GM18511 (cell line): ENCODE measurements at regions not wholly inside any gene's neighbourhood (a gene's known extent, or its start where the extent isn't known, plus 50 kb on each side); places are given as distances from the start of the nearest gene placed in this dataset.

ENCODE experiments used
- ATAC-seq: cut with Tn5 transposase; IDR thresholded peaks from one replicate; pipeline ENCODE4 v1.9.1; 2021; ENCODE audit warnings: mild to moderate bottlenecking, moderate library complexity; ENCODE audit not compliant: unreplicated experiment

DNA sequence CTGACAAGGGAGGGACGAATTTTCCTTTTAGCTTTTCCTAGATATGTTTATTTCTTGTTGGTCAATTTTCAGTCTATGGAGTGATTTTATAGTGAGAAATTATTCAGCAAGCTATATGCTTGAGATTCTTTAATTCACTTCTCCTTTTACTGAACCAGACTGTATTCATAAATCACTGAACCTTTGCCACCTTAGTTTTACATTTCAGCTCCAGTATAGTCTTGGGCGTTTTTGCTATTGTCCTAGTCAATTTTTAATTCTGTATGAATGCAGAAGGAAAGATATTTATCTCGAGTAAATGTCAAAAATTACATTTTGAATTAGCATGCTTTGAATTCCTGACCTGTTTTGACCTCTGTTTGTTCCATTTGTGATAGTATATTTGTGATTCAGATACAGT, 468.9 kb downstream of the IPMK start:
- no peak for ATAC-seq

DNA sequence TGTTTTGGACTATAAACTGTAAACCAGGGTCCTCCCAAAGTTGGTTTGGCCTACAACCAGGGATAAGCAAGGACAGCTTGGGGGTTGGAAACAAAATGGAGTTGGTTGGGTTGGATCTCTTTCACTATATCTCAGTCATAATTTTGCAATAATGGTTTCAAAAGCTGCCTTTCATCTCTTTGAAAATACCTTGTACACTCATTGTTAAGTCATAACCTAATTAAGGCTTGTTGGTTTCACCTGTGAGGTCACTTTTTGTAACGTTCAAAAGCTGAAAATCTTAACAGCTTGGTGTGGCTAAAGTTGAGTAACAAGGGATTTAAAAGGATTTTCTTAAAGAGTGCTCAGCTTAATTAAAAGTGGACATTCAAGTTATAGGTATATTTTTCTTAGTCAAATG, 476.1 kb downstream of the IPMK start:
- ATAC-seq: no peak

- no peak for ATAC-seq
Observed at GRCh38 chr10:57790703-57791102, 477.0 kb downstream of the IPMK start.

DNA sequence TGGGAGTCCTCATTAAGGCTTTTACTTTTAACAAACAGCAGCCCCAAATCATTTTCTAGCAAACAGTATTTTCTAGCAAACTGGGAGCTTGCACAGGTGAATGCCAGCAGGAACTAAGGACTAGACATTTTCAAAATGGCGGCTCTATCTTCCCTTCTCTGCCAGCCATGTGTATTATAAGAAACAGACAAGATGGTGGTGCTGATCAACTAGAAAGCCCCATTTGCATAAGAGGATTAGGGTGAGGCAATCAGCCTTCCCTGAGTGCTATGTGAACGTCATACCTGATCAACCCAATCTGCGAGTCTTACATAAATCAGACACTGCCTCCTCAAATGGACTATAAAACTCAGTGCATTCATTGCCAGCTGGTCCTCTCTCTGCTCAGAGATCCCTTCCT, 479.6 kb downstream of the IPMK start:
- no peak for ATAC-seq

GRCh38 chr10:57786850-57787750, 480.6 kb downstream of the IPMK start:
- no peak for ATAC-seq

DNA sequence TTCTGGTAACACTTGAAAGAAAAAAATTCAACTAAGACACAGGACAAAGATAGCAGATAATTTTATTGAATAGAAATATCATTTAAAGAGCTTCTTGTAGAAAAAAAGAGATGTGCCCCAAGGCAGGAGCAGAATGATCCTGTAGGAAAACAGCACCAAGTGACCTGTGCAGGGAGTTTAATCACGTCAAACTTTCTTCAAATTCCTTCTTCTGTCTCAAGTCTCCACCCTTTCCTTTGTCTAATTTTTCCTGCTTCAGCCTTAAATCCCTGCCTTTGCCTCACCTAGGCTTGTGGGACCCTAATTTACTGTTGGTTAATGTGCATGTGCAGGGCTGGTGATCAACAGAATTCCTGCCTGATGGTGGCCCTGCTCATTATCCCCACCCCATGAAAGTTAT, 481.4 kb downstream of the IPMK start:
- no peak for ATAC-seq

- no peak for ATAC-seq
Observed at GRCh38 chr10:57785546-57785945, 482.1 kb downstream of the IPMK start.

GRCh38 chr10:57785068-57785467, 482.6 kb downstream of the IPMK start:
- no peak for ATAC-seq

DNA sequence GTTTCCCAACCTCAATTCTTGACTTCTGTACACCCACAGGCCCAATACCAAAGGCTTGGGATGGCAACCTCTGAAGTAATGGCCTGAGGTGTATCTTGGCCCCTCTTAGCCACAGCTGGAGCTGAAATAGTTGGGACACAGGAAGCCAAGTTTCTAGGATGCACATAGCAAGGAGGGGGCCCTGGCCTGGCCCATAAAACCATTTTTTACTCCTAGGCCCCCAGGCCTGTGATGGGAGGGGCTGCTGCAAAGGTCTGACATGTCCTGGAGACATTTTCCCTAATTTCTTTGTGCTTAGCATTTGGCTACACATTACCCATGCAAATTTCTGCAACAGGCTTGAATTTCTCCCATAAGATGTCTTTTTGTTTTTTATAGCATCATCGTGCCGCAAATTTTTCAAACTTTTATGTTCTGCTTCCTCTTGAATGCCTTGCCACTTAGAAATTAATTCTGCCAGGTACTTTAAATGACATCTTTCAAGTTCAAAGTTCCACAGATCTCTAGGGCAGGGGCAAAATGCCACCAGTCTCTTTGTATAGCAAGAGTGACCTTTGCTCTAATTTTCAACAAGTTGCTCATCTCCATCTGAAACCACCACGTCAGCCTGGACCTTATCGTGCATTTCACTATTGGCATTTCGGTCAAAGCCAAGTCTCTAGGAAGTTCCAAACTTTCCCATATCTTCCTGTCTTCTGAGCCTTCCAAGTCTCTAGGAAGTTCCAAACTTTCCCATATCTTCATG, 490.8 kb downstream of the IPMK start:
- no peak for ATAC-seq

GRCh38 chr10:57775250-57775649, 492.4 kb downstream of the IPMK start:
- no peak for ATAC-seq

- no peak for ATAC-seq
Observed at GRCh38 chr10:57769298-57769697, 498.4 kb downstream of the IPMK start.

DNA sequence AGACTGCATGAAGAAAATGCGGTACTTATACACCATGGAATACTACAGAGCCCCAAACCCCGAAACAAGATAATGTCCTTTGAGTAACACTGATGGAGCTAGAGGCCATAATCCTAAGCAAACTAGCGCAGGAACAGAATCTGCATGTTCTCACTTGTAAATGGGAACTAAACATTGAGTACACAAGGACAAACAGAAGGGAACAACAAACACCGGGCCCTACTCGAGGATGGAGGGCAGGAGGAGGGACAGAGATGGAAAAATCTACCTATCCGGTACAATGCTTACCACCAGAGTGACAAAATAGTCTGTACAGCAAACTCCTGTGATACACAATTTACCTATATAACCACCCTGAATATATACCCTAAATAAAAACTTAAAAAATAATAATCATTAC, 507.9 kb downstream of the IPMK start:
- no peak for ATAC-seq

DNA sequence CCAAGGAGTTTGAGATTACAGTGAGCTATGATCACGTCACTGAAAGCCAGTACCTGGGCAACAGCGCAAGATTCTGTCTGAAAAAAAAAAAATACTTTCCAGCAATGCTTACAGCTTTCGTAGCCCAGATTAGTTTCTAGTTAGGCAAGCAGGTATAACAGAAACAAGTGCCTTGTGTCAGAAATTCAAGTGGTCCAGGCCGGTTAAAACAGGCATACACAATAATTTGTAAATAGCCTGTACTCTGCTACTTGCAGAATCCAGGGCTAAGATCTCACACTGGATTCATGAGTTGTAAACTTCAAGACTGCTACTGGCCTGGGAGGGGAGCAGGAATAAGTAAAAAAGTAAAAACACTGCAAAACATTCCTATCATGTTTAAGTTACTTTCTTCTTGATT, 512.9 kb downstream of the IPMK start:
- no peak for ATAC-seq

DNA sequence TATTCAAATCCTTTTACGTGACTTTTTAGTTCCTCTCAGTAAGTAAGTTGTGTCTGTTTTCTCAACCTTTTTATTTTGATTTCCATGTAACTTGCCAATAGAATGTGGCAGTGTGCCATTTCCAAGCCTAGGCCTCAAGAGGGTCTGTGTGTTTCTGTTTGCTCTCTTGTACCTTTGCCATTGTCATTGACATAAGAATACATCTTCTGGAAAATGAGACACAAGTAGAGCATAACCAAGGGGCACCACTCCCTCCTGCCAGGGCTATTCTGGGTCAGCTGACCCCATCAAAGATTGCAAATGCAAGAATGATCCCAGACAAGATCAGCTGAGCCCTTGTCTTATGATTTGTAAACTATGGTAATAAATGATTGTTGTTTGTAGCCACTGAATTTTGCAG, 524.0 kb downstream of the IPMK start:
- no peak for ATAC-seq

DNA sequence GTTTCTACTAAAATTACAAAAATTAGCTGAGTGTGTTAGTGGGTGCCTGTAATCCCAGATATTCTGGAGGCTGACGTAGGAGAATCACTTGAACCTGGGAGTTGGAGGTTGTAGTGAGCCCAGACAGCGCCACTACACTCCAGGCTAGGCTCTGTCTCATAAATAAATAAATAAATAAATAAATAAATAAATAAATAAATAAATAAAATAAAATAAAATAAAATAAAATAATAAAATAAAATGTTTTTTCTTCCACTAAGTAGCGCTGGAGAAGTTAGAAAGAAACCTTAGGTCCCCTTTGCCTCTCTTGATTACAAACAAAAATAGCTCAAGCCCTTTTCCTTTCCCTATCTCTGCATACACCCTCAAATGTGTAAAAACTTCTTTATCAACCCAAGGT, 525.9 kb downstream of the IPMK start:
- ATAC-seq: no peak

DNA sequence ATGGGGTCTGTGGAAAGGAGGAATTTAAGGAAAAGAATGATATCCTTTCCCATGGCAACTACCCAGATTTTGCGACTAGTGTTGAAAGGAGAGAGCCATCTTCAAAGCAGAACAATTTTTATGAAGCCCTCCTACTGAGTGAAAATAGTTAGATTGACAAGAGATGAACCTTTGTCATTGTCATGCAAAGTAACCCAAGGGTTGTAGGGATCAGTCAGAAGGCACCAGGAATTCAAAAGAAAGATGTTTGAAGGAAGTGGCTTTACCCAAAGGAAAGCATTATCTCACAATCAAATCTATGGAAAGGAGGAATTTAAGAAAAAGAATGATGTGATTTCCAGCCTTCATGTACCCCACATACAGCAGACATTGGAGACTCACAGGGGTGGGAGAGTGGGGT, 544.4 kb downstream of the IPMK start:
- ATAC-seq: no peak

DNA sequence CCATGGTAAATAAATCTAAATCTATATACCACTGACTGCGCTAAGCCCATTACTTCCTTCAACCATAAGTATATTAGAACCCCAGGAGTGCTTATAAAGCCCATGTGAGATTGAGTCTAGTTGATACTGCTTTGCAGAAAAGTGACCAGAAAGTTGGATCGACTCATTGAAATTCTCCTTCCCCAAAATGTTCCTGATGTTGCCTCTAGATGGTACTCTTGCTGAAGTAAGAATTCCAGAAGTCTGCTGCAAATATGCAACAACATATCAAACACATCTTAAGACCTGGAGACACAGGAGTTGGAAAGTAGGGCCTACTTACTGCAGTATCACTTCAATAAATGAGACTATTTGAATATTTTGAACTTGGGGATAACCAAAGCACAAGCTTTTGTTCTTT, 550.8 kb downstream of the IPMK start:
- no peak for ATAC-seq

- no peak for ATAC-seq
Observed at GRCh38 chr10:57715233-57715632, 552.5 kb downstream of the IPMK start.

GRCh38 chr10:57707300-57707658, 560.4 kb downstream of the IPMK start:
- no peak for ATAC-seq

DNA sequence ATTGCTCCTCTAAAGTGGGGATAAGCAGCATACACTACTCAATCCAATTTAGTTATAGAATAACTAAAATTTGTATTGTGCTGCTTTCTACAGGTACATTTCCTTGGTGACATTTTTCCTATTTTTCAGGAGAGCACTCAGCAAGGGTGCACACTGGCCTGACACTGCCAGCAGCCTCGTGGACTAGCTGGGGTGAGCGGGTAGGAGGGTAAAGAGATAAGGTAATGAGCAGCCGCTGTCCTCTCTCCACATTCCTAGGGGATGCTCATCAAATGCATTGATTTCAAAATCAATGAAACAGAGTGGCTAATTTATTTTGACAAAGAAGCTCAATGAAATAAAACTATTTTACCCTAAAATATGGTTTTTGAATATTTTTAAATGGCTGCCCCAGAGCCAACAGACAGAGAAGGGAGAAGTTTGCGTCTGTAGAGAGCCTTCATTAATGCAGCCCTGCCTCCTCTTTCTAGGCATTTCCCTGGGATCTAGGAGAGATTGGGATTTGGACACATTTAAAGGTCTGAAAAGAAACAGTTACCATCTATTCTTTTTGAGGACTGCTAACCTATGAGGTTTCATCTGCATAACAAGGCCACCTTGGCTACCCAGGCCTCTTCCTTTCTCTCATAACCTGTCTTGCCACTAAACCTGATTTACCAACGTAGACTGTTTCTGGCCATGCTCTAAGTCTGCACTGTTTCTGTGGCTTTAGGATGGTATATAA, 561.0 kb downstream of the IPMK start:
- ATAC-seq: no peak

DNA sequence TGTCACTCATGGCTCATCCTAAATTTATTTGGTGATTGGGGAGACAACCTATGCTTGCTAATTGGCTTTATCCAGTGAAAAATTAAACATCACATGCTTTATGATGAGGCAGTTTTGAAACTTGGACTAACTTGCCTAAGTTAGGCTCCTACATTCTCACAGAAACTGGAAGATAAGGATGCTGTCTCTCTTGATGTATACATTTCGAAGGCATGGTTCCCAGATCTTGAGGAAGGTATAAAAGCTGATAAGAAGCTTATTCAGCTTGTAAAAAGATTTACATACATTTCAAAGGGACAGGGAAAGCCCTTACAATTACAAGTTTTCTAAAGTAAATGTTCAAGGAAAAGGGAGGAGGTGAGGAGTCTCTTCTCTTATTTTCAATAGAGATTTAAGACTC, 561.7 kb downstream of the IPMK start:
- no peak for ATAC-seq

DNA sequence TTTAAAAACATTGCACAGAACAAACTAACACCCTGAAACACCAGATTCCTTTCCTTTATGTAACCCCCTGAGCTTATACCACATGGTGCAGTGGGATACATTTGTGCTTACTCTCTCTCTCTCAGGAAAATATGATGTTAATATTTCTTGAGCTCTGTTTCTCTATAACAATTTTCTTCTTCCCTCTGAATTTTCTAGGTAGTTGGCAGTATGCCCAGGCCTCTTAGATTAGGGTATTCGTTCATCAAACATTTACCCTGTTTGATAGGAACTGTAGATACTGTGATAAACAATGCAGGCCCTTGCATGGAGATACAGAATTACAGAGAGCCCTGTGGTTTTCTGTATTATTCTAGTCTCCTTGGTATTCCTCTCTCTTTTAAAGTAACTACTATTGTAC, 567.8 kb downstream of the IPMK start:
- no peak for ATAC-seq
